K562 (cell line): ENCODE measurements at regions not wholly inside any gene's neighbourhood (a gene's known extent, or its start where the extent isn't known, plus 50 kb on each side); places are given as distances from the start of the nearest gene placed in this dataset.

Experiments used
- ATAC-seq: fragments of 200-7000 bp; cut with Tn5 transposase; 3 replicates; pipeline ENCODE4 v1.9.1; 2020; ENCODE audit warnings: moderate library complexity
- BruUV-seq: library from RNA; stranded (reverse); fragments of 400-500 nt; replicated peaks from 2 replicates; lab custom pipeline; 2021; lab: Mats Ljungman, UMichigan
- CTCF ChIA-PET: fragments of 300-600 bp; formaldehyde crosslinking; extraction: SDS; loops from one replicate; lab custom pipeline; 2021; ENCODE audit warnings: low intra/inter-chr PET ratio; lab: Yijun Ruan, JAX
- POLR2A ChIA-PET: fragments of 300-600, 350-650 bp; sonication (Branson Sonifier 250); formaldehyde crosslinking; extraction: SDS; loops from one replicate; lab custom pipeline; 2021; ENCODE audit warnings: antibody characterized with exemption, inconsistent platforms; lab: Yijun Ruan, JAX
- DNase-seq, 4 experiments: peaks; one replicate each; pipeline versions ENCODE4 v3.0.0 to v3.0.0-alpha.2; 2011 to 2018; ENCODE audit warnings: low spot score in 3 of 4, mixed read lengths in 3 of 4; ENCODE audit errors: extremely low read depth in 1 of 4
- FAIRE-seq: peaks from 2 replicates; lab custom pipeline; 2011; peaks lifted over from hg19 to GRCh38; lab: Jason Lieb, UNC
- H2AFZ ChIP-seq: 2 replicates; pipeline ENCODE4 v1.6.0; 2011; ENCODE audit warnings: low read depth, low read length, control low read depth, inconsistent platforms
- H3K27ac ChIP-seq: fragments of 200-600 bp; 3 replicates; pipeline ENCODE4 v1.8.0; 2011; ENCODE audit warnings: low read depth, mild to moderate bottlenecking, control low read depth, inconsistent platforms, low read length, moderate library complexity, mixed read lengths; ENCODE audit errors: extremely low read depth
- H3K27me3 ChIP-seq, 2 experiments: fragments of 300-600 bp in 1 of 2; 2 replicates in 1 of 2; 3 replicates in 1 of 2; pipeline versions ENCODE4 v1.6.0 to v1.8.0; 2011; ENCODE audit warnings: inconsistent platforms in 2 of 2, low read length in 2 of 2, mild to moderate bottlenecking in 1 of 2, mixed read lengths in 1 of 2, moderate library complexity in 1 of 2; ENCODE audit not compliant: control insufficient read depth in 2 of 2, insufficient read depth in 2 of 2
- H3K36me3 ChIP-seq: fragments of 300-600 bp; 3 replicates; pipeline ENCODE4 v1.8.0; 2011; ENCODE audit warnings: mild to moderate bottlenecking, low read length, inconsistent platforms; ENCODE audit not compliant: control insufficient read depth, insufficient read depth
- H3K4me1 ChIP-seq, 2 experiments: fragments of 200-600 bp in 1 of 2; replicated peaks in 1 of 2; 2 replicates in 1 of 2; 3 replicates in 1 of 2; pipeline versions ENCODE4 v1.5.1 to v1.8.0; 2011; ENCODE audit warnings: inconsistent platforms in 2 of 2, low read length in 2 of 2, mild to moderate bottlenecking in 1 of 2, mixed read lengths in 1 of 2, moderate library complexity in 1 of 2; ENCODE audit not compliant: control insufficient read depth in 2 of 2, insufficient read depth in 2 of 2
- H3K4me2 ChIP-seq: 2 replicates; pipeline ENCODE4 v1.6.1; 2011; ENCODE audit warnings: low read length, control low read depth, inconsistent platforms, mixed read lengths; ENCODE audit not compliant: insufficient read depth
- H3K4me3 ChIP-seq: fragments of 200-600 bp; sonication (generic), shearing (Covaris generic); 2 replicates; pipeline ENCODE4 v1.5.1; 2016; ENCODE audit warnings: control low read depth, inconsistent platforms
- H3K79me2 ChIP-seq: fragments of 200-600 bp; 3 replicates; pipeline ENCODE4 v1.8.0; 2011; ENCODE audit warnings: low read length, inconsistent platforms; ENCODE audit not compliant: control insufficient read depth, insufficient read depth
- H3K9ac ChIP-seq, 2 experiments: 2 replicates each; pipeline versions ENCODE4 v1.6.0 to v1.6.1; 2011; ENCODE audit warnings: low read depth in 2 of 2, low read length in 2 of 2, control low read depth in 1 of 2, inconsistent platforms in 1 of 2, mild to moderate bottlenecking in 1 of 2, mixed read lengths in 1 of 2; ENCODE audit not compliant: insufficient read depth in 1 of 2
- H3K9me1 ChIP-seq: one replicate; pipeline ENCODE4 v1.6.0; 2011; ENCODE audit warnings: inconsistent platforms, mild to moderate bottlenecking, low read length, moderate library complexity; ENCODE audit not compliant: control insufficient read depth, insufficient read depth
- H3K9me3 ChIP-seq: replicated peaks from 2 replicates; pipeline ENCODE4 v1.5.1; 2011; ENCODE audit warnings: low read depth, low read length, inconsistent platforms; ENCODE audit not compliant: control insufficient read depth, insufficient read depth
- H4K20me1 ChIP-seq: replicated peaks from 2 replicates; pipeline ENCODE4 v1.6.1; 2011; ENCODE audit warnings: low read length, inconsistent platforms, mixed read lengths; ENCODE audit not compliant: control insufficient read depth, insufficient read depth
- CBFB ChIP-seq: sonication (generic); formaldehyde crosslinking; IDR thresholded peaks from 2 replicates; pipeline ENCODE4 v1.4.0; 2020; ENCODE audit warnings: mild to moderate bottlenecking, missing genetic modification reagents
- CREBBP ChIP-seq: IDR thresholded peaks from one replicate; pipeline ENCODE4 v1.6.1; 2012; ENCODE audit warnings: low read depth, mild to moderate bottlenecking, control low read depth, inconsistent platforms, low read length
- ERF ChIP-seq: fragments of 450-650 bp; formaldehyde crosslinking; IDR thresholded peaks from 2 replicates; pipeline ENCODE4 v1.4.0; 2020; ENCODE audit warnings: mild to moderate bottlenecking, mixed read lengths
- GABPB2 ChIP-seq: fragments of 250-450 bp; sonication (Bioruptor Pico); conservative IDR thresholded peaks from 2 replicates; pipeline ENCODE4 v1.5.1; 2021; ENCODE audit warnings: mild to moderate bottlenecking
- NCOR1 ChIP-seq: fragments of 450-650 bp; IDR thresholded peaks from 2 replicates; pipeline ENCODE4 v1.6.1; 2016; ENCODE audit warnings: mild to moderate bottlenecking, moderate library complexity
- NELFE ChIP-seq: IDR thresholded peaks from 2 replicates; pipeline ENCODE4 v1.6.1; 2011; ENCODE audit warnings: mild to moderate bottlenecking; ENCODE audit not compliant: insufficient read depth, insufficient read length
- NFXL1 ChIP-seq: fragments of 450-650 bp; formaldehyde crosslinking; IDR thresholded peaks from 2 replicates; pipeline ENCODE4 v1.4.0; 2021; ENCODE audit warnings: mild to moderate bottlenecking
- PTBP1 ChIP-seq: fragments of 200-400 bp; formaldehyde crosslinking; IDR thresholded peaks from 2 replicates; pipeline ENCODE4 v1.6.1; 2017; ENCODE audit warnings: low read depth, low read length
- RFX7 ChIP-seq: fragments of 250-450 bp; sonication (Bioruptor Pico); IDR thresholded peaks from 2 replicates; pipeline ENCODE4 v1.5.1; 2021; ENCODE audit warnings: mild to moderate bottlenecking
- WGBS: fragments of 100-300 bp; shearing (Covaris generic); methylation state at CpG from one replicate; pipeline ENCODE4 v1.1.6; 2016; ENCODE audit warnings: low coverage, mixed read lengths; ENCODE audit not compliant: insufficient coverage; ENCODE audit errors: missing lambda C conversion rate; 5-methylcytosine and 5-hydroxymethylcytosine counted together
- in situ Hi-C: fragments of 300-500 bp; cut with MboI; formaldehyde crosslinking; loops from 4 replicates; pipeline ENCODE4 v1.15.0; 2018; ENCODE audit warnings: inconsistent platforms, mixed read lengths
- intact Hi-C: fragments of 100-400 bp; cut with micrococcal nuclease; formaldehyde crosslinking; loops from 2 replicates; pipeline ENCODE4 v1.14.2; 2022
- TF ChIP-seq, protein P1 (sequence below): sonication (generic); formaldehyde crosslinking; IDR thresholded peaks from 2 replicates; pipeline ENCODE4 v1.8.1; 2023; ENCODE audit warnings: mild to moderate bottlenecking, missing genetic modification reagents

DNA sequence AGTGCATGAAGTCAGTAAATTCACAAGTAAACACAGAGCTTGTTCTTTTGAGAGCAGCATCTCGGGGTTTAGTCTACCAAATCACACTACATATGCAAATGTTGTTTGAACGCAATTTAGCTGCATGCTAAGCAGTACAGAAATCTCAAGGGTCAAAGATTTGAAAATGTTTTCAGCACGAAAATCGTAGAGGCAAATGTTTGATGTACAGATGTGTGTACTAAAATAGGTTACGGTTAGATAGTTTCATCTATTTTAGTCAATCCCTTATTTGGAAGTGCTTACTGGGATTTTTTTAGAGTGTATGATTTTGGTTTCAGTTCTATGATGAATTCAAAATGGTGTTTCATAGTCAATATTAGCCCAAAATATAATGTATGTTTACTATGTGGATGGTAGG lies 1928.2 kb upstream of the TENM3 start:
- H3K9ac ChIP-seq: no peak overlapping the region
- intact Hi-C loops (no loop called here), in situ Hi-C loops (no loop called here)
- H3K9me1 ChIP-seq: no peaks in the 10 kb centered on the region
- ChIA-PET POLR2A (no interaction called here), CTCF (no interaction called here)
- H3K79me2 ChIP-seq: no peaks in the 10 kb centered on the region
- H2AFZ ChIP-seq: no peak overlapping the region
- no peak overlapping the region for H3K4me2 ChIP-seq
- DNase-seq (no peak), FAIRE-seq (no peak), ATAC-seq (no peak)
- no peaks in the 10 kb centered on the region for H3K9me3 ChIP-seq
- no peaks in the 10 kb centered on the region for H3K27me3 ChIP-seq
- 0% methylated on average over 5 of the region's 5 CpGs for WGBS
- no peak overlapping the region for H3K27ac ChIP-seq
- no peaks in the 10 kb centered on the region for H3K4me1 ChIP-seq
- no peak overlapping the region for H3K4me3 ChIP-seq
- H3K36me3 ChIP-seq: no peaks in the 10 kb centered on the region
- BruUV-seq: no TSS peak
- H4K20me1 ChIP-seq: no peaks in the 10 kb centered on the region
- TF ChIP-seq RFX7 (CRISPR knock-in tag): no peak
- TF ChIP-seq, protein P1, sequence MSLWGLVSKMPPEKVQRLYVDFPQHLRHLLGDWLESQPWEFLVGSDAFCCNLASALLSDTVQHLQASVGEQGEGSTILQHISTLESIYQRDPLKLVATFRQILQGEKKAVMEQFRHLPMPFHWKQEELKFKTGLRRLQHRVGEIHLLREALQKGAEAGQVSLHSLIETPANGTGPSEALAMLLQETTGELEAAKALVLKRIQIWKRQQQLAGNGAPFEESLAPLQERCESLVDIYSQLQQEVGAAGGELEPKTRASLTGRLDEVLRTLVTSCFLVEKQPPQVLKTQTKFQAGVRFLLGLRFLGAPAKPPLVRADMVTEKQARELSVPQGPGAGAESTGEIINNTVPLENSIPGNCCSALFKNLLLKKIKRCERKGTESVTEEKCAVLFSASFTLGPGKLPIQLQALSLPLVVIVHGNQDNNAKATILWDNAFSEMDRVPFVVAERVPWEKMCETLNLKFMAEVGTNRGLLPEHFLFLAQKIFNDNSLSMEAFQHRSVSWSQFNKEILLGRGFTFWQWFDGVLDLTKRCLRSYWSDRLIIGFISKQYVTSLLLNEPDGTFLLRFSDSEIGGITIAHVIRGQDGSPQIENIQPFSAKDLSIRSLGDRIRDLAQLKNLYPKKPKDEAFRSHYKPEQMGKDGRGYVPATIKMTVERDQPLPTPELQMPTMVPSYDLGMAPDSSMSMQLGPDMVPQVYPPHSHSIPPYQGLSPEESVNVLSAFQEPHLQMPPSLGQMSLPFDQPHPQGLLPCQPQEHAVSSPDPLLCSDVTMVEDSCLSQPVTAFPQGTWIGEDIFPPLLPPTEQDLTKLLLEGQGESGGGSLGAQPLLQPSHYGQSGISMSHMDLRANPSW: no peak
- TF ChIP-seq ERF (CRISPR knock-in tag): no peak
- no peak for TF ChIP-seq CREBBP
- TF ChIP-seq NELFE: no peak
- no peak for TF ChIP-seq NCOR1
- no peak for TF ChIP-seq CBFB (CRISPR knock-in tag)
- TF ChIP-seq NFXL1 (CRISPR knock-in tag): no peak
- TF ChIP-seq GABPB2 (CRISPR knock-in tag): no peak
- TF ChIP-seq PTBP1: no peak
